NCI-H226 (cell line): ENCODE measurements at regions not wholly inside any gene's neighbourhood (a gene's known extent, or its start where the extent isn't known, plus 50 kb on each side); places are given as distances from the start of the nearest gene placed in this dataset.
"Not testable (repeated sequence)": the region's sequence is repeated elsewhere in the genome, so short reads cannot be mapped to it uniquely, and the experiment has no call there.

Experiments
- DNase-seq: peaks from one replicate; pipeline ENCODE4 v3.0.0-alpha.2; 2015

- no peak for DNase-seq
Observed at GRCh38 chr17:71464751-71465150, 656.1 kb upstream of the SOX9 start.

GRCh38 chr17:71467719-71468118, 653.1 kb upstream of the SOX9 start:
- DNase-seq, result no peak

GRCh38 chr17:71470062-71470461, 650.8 kb upstream of the SOX9 start:
- no peak for DNase-seq

- DNase-seq, result peak; percentile 3
Observed at GRCh38 chr17:71472809-71473789, 647.7 kb upstream of the SOX9 start.

GRCh38 chr17:71477356-71477755, 643.5 kb upstream of the SOX9 start:
- DNase-seq, result no peak

- no peak for DNase-seq
Observed at GRCh38 chr17:71480099-71480498, 640.7 kb upstream of the SOX9 start.

- no peak for DNase-seq
Observed at GRCh38 chr17:71482625-71483024, 638.2 kb upstream of the SOX9 start.

- DNase-seq, result no peak
Observed at GRCh38 chr17:71484546-71484945, 636.3 kb upstream of the SOX9 start.

GRCh38 chr17:71485426-71485825, 635.4 kb upstream of the SOX9 start:
- DNase-seq, result no peak

- DNase-seq, result no peak
Observed at GRCh38 chr17:71486261-71486660, 634.6 kb upstream of the SOX9 start.

GRCh38 chr17:71488851-71489250, 632.0 kb upstream of the SOX9 start:
- DNase-seq, result no peak

GRCh38 chr17:71494062-71494855, 626.6 kb upstream of the SOX9 start:
- DNase-seq, result no peak

- DNase-seq, result no peak
Observed at GRCh38 chr17:71495420-71495819, 625.4 kb upstream of the SOX9 start.

- no peak for DNase-seq
Observed at GRCh38 chr17:71496552-71496951, 624.3 kb upstream of the SOX9 start.

- peak; percentile 25 for DNase-seq
Observed at GRCh38 chr17:71500761-71501555, 619.9 kb upstream of the SOX9 start.

GRCh38 chr17:71501711-71502110, 619.1 kb upstream of the SOX9 start:
- no peak for DNase-seq

- no peak for DNase-seq
Observed at GRCh38 chr17:71502443-71502842, 618.4 kb upstream of the SOX9 start.

- DNase-seq, result peak; percentile 57
Observed at GRCh38 chr17:71503710-71504465, 616.9 kb upstream of the SOX9 start.

GRCh38 chr17:71505200-71505599, 615.6 kb upstream of the SOX9 start:
- peak; percentile 16 for DNase-seq

- no peak for DNase-seq
Observed at GRCh38 chr17:71505981-71506380, 614.8 kb upstream of the SOX9 start.

- DNase-seq, result no peak
Observed at GRCh38 chr17:71511266-71511995, 609.4 kb upstream of the SOX9 start.

- not testable (repeated sequence) for DNase-seq
Observed at GRCh38 chr17:71513725-71514124, 607.1 kb upstream of the SOX9 start.
